PC-3 (cell line): ENCODE measurements at regions not wholly inside any gene's neighbourhood (a gene's known extent, or its start where the extent isn't known, plus 50 kb on each side); places are given as distances from the start of the nearest gene placed in this dataset.

Experiments used
- ATAC-seq: fragments of 200-7000 bp; cut with Tn5 transposase; 2 replicates; pipeline ENCODE4 v1.9.1; 2020; ENCODE audit warnings: mild to moderate bottlenecking, moderate library complexity
- BruUV-seq: library from RNA; stranded (reverse); fragments of 400-500 nt; replicated peaks from 2 replicates; lab custom pipeline; 2021; lab: Mats Ljungman, UMichigan
- CTCF ChIA-PET: fragments of 300-600 bp; sonication (Branson Sonifier 250); formaldehyde crosslinking; loops from one replicate; lab custom pipeline; 2022; ENCODE audit warnings: antibody characterized with exemption; lab: Charles Lee
- POLR2A ChIA-PET: fragments of 300-600 bp; sonication (Branson Sonifier 250); formaldehyde crosslinking; loops from one replicate; lab custom pipeline; 2022; ENCODE audit warnings: antibody characterized with exemption; ENCODE audit not compliant: unreplicated experiment; lab: Charles Lee
- DNase-seq: peaks from one replicate; pipeline ENCODE4 v3.0.0-alpha.2; 2015
- H2AFZ ChIP-seq: fragments of 300-600 bp; sonication (generic); 2 replicates; pipeline ENCODE4 v1.6.0; 2016; ENCODE audit warnings: antibody characterized with exemption, low read length
- H3F3A ChIP-seq: fragments of 300-600 bp; sonication (generic); one replicate; pipeline ENCODE4 v1.6.0; 2017; ENCODE audit warnings: antibody characterized with exemption, low read length, control low read depth, mild to moderate bottlenecking; ENCODE audit not compliant: unreplicated experiment
- H3K27ac ChIP-seq: fragments of 300-600 bp; sonication (generic); 2 replicates; pipeline ENCODE4 v1.5.1; 2016; ENCODE audit warnings: mild to moderate bottlenecking, low read length
- H3K27me3 ChIP-seq: fragments of 300-600 bp; sonication (generic); 2 replicates; pipeline ENCODE4 v1.6.1; 2016; ENCODE audit warnings: low read length, mixed read lengths
- H3K36me3 ChIP-seq: fragments of 300-600 bp; sonication (generic); 2 replicates; pipeline ENCODE4 v1.6.1; 2016; ENCODE audit warnings: low read depth, mixed run types, low read length, mixed read lengths
- H3K4me1 ChIP-seq: fragments of 300-600 bp; sonication (generic); 2 replicates; pipeline ENCODE4 v1.5.1; 2016; ENCODE audit warnings: low read length; ENCODE audit not compliant: insufficient read depth
- H3K4me2 ChIP-seq: fragments of 300-600 bp; sonication (generic); 2 replicates; pipeline ENCODE4 v1.6.0; 2016; ENCODE audit warnings: low read length
- H3K4me3 ChIP-seq: fragments of 300-600 bp; sonication (generic); 2 replicates; pipeline ENCODE4 v1.5.1; 2016; ENCODE audit warnings: mild to moderate bottlenecking, low read length, mixed read lengths
- H3K79me2 ChIP-seq: fragments of 300-600 bp; sonication (generic); 2 replicates; pipeline ENCODE4 v1.6.1; 2017; ENCODE audit warnings: low read length, mixed read lengths
- H3K9ac ChIP-seq: fragments of 300-600 bp; sonication (generic); 2 replicates; pipeline ENCODE4 v1.6.0; 2016; ENCODE audit warnings: mild to moderate bottlenecking, low read length
- H3K9me2 ChIP-seq: fragments of 300-600 bp; sonication (generic); replicated peaks from 2 replicates; pipeline ENCODE4 v1.6.1; 2016; ENCODE audit warnings: mixed run types, low read length, mixed read lengths
- H3K9me3 ChIP-seq: fragments of 300-600 bp; sonication (generic); 2 replicates; pipeline ENCODE4 v1.6.1; 2016; ENCODE audit warnings: low read length, mixed read lengths
- H4K20me1 ChIP-seq: fragments of 300-600 bp; sonication (generic); 2 replicates; pipeline ENCODE4 v1.6.1; 2016; ENCODE audit warnings: low read length, mixed read lengths
- EZH2 ChIP-seq: fragments of 300-600 bp; sonication (generic); IDR thresholded peaks from one replicate; pipeline ENCODE4 v1.6.1; 2017; ENCODE audit warnings: antibody characterized with exemption, mild to moderate bottlenecking, low read length; ENCODE audit not compliant: unreplicated experiment
- EZH2phosphoT487 ChIP-seq: fragments of 300-600 bp; sonication (generic); IDR thresholded peaks from 2 replicates; pipeline ENCODE4 v1.6.1; 2018; ENCODE audit warnings: mild to moderate bottlenecking, antibody characterized with exemption, low read length, borderline replicate concordance
- intact Hi-C: fragments of 100-400 bp; cut with micrococcal nuclease; formaldehyde crosslinking; loops from 2 replicates; pipeline ENCODE4 v1.9.0; 2023
- TF ChIP-seq, protein P1 (sequence below): fragments of 300-600 bp; sonication (generic); conservative IDR thresholded peaks from 2 replicates; pipeline ENCODE4 v1.5.1; 2017; ENCODE audit warnings: antibody characterized with exemption, low read depth, mild to moderate bottlenecking, low read length

DNA sequence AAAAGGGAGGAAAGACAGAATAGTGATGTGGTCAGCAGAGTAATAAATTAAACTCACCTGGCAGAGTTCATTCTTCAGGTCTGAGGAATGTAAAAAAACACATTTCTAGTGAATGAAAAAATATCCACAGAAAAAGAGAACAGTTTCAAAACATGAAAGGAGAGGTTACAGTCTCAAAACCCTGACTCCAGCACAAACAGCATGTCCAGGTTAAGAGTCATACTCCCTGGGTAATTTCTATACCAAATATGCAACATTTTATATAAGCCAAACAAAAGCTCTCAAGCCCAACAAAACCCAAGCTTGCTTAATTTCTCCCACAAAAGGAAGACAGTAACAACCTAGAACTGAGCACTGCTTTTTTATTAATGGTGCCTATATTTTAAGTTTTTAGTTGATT lies 173.0 kb downstream of the NTMT2 start:
- Histone ChIP-seq H3F3A (no peaks in the 10 kb centered on the region), H3K9me2 (no peaks in the 10 kb centered on the region), H3K9me3 (no peaks in the 10 kb centered on the region), H3K4me2 (no peak overlapping the region), H3K27me3 (peaks cover 32% of the 10 kb centered on the region), H3K4me1 (no peaks in the 10 kb centered on the region), H3K4me3 (no peak overlapping the region), H3K27ac (no peak overlapping the region), H3K36me3 (no peaks in the 10 kb centered on the region), H4K20me1 (no peaks in the 10 kb centered on the region), H2AFZ (no peak overlapping the region), H3K79me2 (no peaks in the 10 kb centered on the region), H3K9ac (no peak overlapping the region)
- ATAC-seq (no peak), DNase-seq (no peak)
- BruUV-seq, result no TSS peak
- intact Hi-C loops, result no loop called here
- TF ChIP-seq, protein P1, sequence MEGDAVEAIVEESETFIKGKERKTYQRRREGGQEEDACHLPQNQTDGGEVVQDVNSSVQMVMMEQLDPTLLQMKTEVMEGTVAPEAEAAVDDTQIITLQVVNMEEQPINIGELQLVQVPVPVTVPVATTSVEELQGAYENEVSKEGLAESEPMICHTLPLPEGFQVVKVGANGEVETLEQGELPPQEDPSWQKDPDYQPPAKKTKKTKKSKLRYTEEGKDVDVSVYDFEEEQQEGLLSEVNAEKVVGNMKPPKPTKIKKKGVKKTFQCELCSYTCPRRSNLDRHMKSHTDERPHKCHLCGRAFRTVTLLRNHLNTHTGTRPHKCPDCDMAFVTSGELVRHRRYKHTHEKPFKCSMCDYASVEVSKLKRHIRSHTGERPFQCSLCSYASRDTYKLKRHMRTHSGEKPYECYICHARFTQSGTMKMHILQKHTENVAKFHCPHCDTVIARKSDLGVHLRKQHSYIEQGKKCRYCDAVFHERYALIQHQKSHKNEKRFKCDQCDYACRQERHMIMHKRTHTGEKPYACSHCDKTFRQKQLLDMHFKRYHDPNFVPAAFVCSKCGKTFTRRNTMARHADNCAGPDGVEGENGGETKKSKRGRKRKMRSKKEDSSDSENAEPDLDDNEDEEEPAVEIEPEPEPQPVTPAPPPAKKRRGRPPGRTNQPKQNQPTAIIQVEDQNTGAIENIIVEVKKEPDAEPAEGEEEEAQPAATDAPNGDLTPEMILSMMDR, result no peak
- TF ChIP-seq EZH2 (no peak), EZH2phosphoT487 (no peak)
- ChIA-PET POLR2A (no interaction called here), CTCF (no interaction called here)

DNA sequence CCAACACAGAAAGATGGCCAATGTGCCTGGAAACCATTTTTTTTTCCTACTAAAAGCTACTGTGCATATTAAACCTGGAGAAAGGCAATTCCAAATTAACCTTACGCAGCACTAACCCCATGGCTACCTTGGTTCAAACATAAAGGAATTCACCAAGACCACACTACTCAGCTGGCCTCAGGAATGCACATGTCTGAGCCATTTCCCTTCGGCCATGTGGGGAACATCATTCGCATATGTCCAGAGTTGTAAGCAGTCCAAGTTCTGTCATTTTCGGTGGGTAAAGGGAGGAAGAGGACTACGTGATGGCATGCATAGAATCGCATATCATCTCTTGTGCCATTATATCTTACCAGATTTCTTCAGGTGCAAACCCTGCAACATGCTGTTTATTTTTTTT lies 175.4 kb downstream of the NTMT2 start:
- ATAC-seq, result no peak

DNA sequence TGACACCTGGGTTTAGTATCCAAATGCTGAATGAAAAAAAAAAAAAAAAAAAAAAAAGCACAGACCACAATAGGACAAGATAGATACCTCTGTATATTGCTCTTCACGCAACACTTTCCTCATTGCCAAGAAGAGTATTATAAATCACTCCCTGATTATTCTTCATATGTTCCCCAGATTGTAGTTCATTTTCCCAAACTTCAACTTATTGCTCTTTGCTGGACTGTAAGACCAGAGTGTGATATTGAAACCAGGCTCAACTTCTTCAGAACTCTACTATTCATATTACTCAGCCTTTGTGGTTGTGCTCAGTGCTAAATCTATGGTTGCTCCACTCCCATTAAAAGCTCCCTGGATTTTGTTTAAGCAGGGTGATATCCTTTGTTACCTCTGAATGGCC lies 180.4 kb downstream of the NTMT2 start:
- DNase-seq (no peak), ATAC-seq (no peak)
- peaks cover 22% of the 10 kb centered on the region; the same call in 1 of the 2 replicates for H3K27me3 ChIP-seq
- intact Hi-C loops, result no loop called here
- ChIA-PET CTCF (no interaction called here), POLR2A (no interaction called here)
- no peak overlapping the region for H3K9ac ChIP-seq
- H3K9me2 ChIP-seq, result no peaks in the 10 kb centered on the region
- H3K27ac ChIP-seq, result no peak overlapping the region
- no peaks in the 10 kb centered on the region for H4K20me1 ChIP-seq
- no peaks in the 10 kb centered on the region for H3K36me3 ChIP-seq
- TF ChIP-seq EZH2 (no peak), EZH2phosphoT487 (no peak)
- TF ChIP-seq, protein P1, result no peak
- H3K9me3 ChIP-seq, result no peaks in the 10 kb centered on the region
- H3F3A ChIP-seq, result no peaks in the 10 kb centered on the region
- H3K79me2 ChIP-seq, result no peaks in the 10 kb centered on the region
- H3K4me2 ChIP-seq, result no peak overlapping the region
- BruUV-seq, result no TSS peak
- H3K4me1 ChIP-seq, result no peaks in the 10 kb centered on the region
- no peak overlapping the region for H3K4me3 ChIP-seq
- H2AFZ ChIP-seq, result no peak overlapping the region

More for the DNA sequence above, 175.4 kb downstream of the NTMT2 start:
- peaks cover 24% of the 10 kb centered on the region for H3K27me3 ChIP-seq
- no peaks in the 10 kb centered on the region for H3K9me3 ChIP-seq
- no peaks in the 10 kb centered on the region for H3K79me2 ChIP-seq
- no peak overlapping the region for H3K4me2 ChIP-seq
- TF ChIP-seq, protein P1, result no peak
- TF ChIP-seq EZH2, result no peak
- no peak for TF ChIP-seq EZH2phosphoT487
- H3K27ac ChIP-seq, result no peak overlapping the region
- H3K9me2 ChIP-seq, result no peaks in the 10 kb centered on the region
- CTCF ChIA-PET, result no interaction called here
- no peak overlapping the region for H2AFZ ChIP-seq
- POLR2A ChIA-PET, result no interaction called here
- no peaks in the 10 kb centered on the region for H4K20me1 ChIP-seq
- no peak for DNase-seq
- no peaks in the 10 kb centered on the region for H3K4me1 ChIP-seq
- H3K4me3 ChIP-seq, result no peak overlapping the region
- intact Hi-C loops, result no loop called here
- H3K9ac ChIP-seq, result no peak overlapping the region
- BruUV-seq, result no TSS peak
- H3K36me3 ChIP-seq, result no peaks in the 10 kb centered on the region
- H3F3A ChIP-seq, result no peaks in the 10 kb centered on the region
